Astrocyte (in vitro differentiated cells and primary cell): ENCODE measurements at regions not wholly inside any gene's neighbourhood (a gene's known extent, or its start where the extent isn't known, plus 50 kb on each side); places are given as distances from the start of the nearest gene placed in this dataset.

Source experiments
- DNase-seq: peaks from one replicate; pipeline ENCODE4 v3.0.0-alpha.2; 2010; ENCODE audit warnings: low read depth
- FAIRE-seq: peaks from 2 replicates; lab custom pipeline; 2011; peaks lifted over from hg19 to GRCh38; lab: Jason Lieb, UNC
- H2AFZ ChIP-seq: 2 replicates; pipeline ENCODE4 v1.6.0; 2012; ENCODE audit warnings: low read depth, low read length, inconsistent platforms
- H3K27ac ChIP-seq: 2 replicates; pipeline ENCODE4 v1.5.1; 2011; ENCODE audit warnings: low read depth, low read length, inconsistent platforms
- H3K27me3 ChIP-seq: 2 replicates; pipeline ENCODE4 v1.6.0; 2011; ENCODE audit warnings: low read length, inconsistent platforms; ENCODE audit not compliant: insufficient read depth
- H3K36me3 ChIP-seq: 2 replicates; pipeline ENCODE4 v1.5.1; 2011; ENCODE audit warnings: low read length, inconsistent platforms; ENCODE audit not compliant: insufficient read depth
- H3K4me1 ChIP-seq: 2 replicates; pipeline ENCODE4 v1.5.1; 2011; ENCODE audit warnings: low read length, inconsistent platforms; ENCODE audit not compliant: insufficient read depth
- H3K4me2 ChIP-seq: 2 replicates; pipeline ENCODE4 v1.6.0; 2012; ENCODE audit warnings: low read length, inconsistent platforms
- H3K4me3 ChIP-seq: 2 replicates; pipeline ENCODE4 v1.5.1; 2011; ENCODE audit warnings: low read depth, mild to moderate bottlenecking, low read length, inconsistent platforms; ENCODE audit not compliant: insufficient read depth
- H3K79me2 ChIP-seq: 2 replicates; pipeline ENCODE4 v1.6.0; 2012; ENCODE audit warnings: mild to moderate bottlenecking, low read length, inconsistent platforms; ENCODE audit not compliant: insufficient read depth
- H3K9ac ChIP-seq: 2 replicates; pipeline ENCODE4 v1.6.0; 2012; ENCODE audit warnings: mild to moderate bottlenecking, low read length, inconsistent platforms
- H3K9me3 ChIP-seq: 2 replicates; pipeline ENCODE4 v1.5.1; 2012; ENCODE audit warnings: low read depth, mild to moderate bottlenecking, low read length, inconsistent platforms; ENCODE audit not compliant: insufficient read depth
- H4K20me1 ChIP-seq: 2 replicates; pipeline ENCODE4 v1.6.0; 2012; ENCODE audit warnings: low read length, inconsistent platforms; ENCODE audit not compliant: insufficient read depth
- H3K27ac Mint-ChIP-seq: one replicate; pipeline ENCODE4 v1.8.0; 2021; ENCODE audit warnings: mild to moderate bottlenecking, mixed read lengths; ENCODE audit not compliant: unreplicated experiment
- H3K27me3 Mint-ChIP-seq: one replicate; pipeline ENCODE4 v1.8.0; 2021; ENCODE audit warnings: low read depth, mixed read lengths; ENCODE audit not compliant: unreplicated experiment
- H3K36me3 Mint-ChIP-seq: one replicate; pipeline ENCODE4 v1.8.0; 2021; ENCODE audit warnings: low read depth, mixed read lengths; ENCODE audit not compliant: unreplicated experiment
- H3K4me1 Mint-ChIP-seq: one replicate; pipeline ENCODE4 v1.8.0; 2021; ENCODE audit warnings: low read depth, mixed read lengths; ENCODE audit not compliant: unreplicated experiment
- H3K4me3 Mint-ChIP-seq: one replicate; pipeline ENCODE4 v1.8.0; 2021; ENCODE audit warnings: mild to moderate bottlenecking, moderate library complexity, mixed read lengths; ENCODE audit not compliant: unreplicated experiment
- H3K9me3 Mint-ChIP-seq: one replicate; pipeline ENCODE4 v1.8.0; 2021; ENCODE audit warnings: mild to moderate bottlenecking, mixed read lengths; ENCODE audit not compliant: unreplicated experiment
- CTCF ChIP-seq: IDR thresholded peaks from 2 replicates; pipeline ENCODE4 v1.5.1; 2011; ENCODE audit warnings: low read depth, mild to moderate bottlenecking, inconsistent platforms, low read length, moderate library complexity; ENCODE audit not compliant: insufficient read depth
- EZH2 ChIP-seq: IDR thresholded peaks from 2 replicates; pipeline ENCODE4 v1.6.1; 2012; ENCODE audit warnings: mild to moderate bottlenecking, low read length, inconsistent platforms; ENCODE audit not compliant: insufficient read depth

GRCh38 chr10:128219295-128219694 is 93.1 kb upstream of the MKI67 start:
- Histone ChIP-seq H3K4me2 (no peak overlapping the region), H2AFZ (no peak overlapping the region), H3K27ac (no peak overlapping the region), H3K36me3 (no peaks in the 10 kb centered on the region), H3K4me1 (no peaks in the 10 kb centered on the region), H3K4me3 (no peak overlapping the region), H3K9me3 (no peaks in the 10 kb centered on the region), H3K9ac (no peak overlapping the region), H3K27me3 (no peaks in the 10 kb centered on the region), H4K20me1 (no peaks in the 10 kb centered on the region), H3K79me2 (no peaks in the 10 kb centered on the region)
- no peak for TF ChIP-seq CTCF
- no peak for TF ChIP-seq EZH2
- H3K27me3 Mint-ChIP-seq: peaks cover 24% of the 10 kb centered on the region
- no peak overlapping the region for H3K4me3 Mint-ChIP-seq
- no peak overlapping the region for H3K27ac Mint-ChIP-seq
- no peaks in the 10 kb centered on the region for H3K9me3 Mint-ChIP-seq
- no peak for DNase-seq
- no peaks in the 10 kb centered on the region for H3K36me3 Mint-ChIP-seq
- no peaks in the 10 kb centered on the region for H3K4me1 Mint-ChIP-seq
- no peak for FAIRE-seq

- no peak for TF ChIP-seq EZH2
- no peak for TF ChIP-seq CTCF
- H3K36me3 ChIP-seq: no peaks in the 10 kb centered on the region
- H3K27me3 ChIP-seq: no peaks in the 10 kb centered on the region
- Mint-ChIP-seq H3K27me3 (peaks cover 24% of the 10 kb centered on the region), H3K4me1 (no peaks in the 10 kb centered on the region), H3K9me3 (no peaks in the 10 kb centered on the region), H3K27ac (no peak overlapping the region), H3K4me3 (no peak overlapping the region), H3K36me3 (no peaks in the 10 kb centered on the region)
- FAIRE-seq (no peak), DNase-seq (no peak)
- H3K27ac ChIP-seq: no peak overlapping the region
- no peak overlapping the region for H3K9ac ChIP-seq
- no peaks in the 10 kb centered on the region for H4K20me1 ChIP-seq
- no peaks in the 10 kb centered on the region for H3K79me2 ChIP-seq
- no peak overlapping the region for H3K4me3 ChIP-seq
- H3K4me2 ChIP-seq: no peak overlapping the region
- H2AFZ ChIP-seq: no peak overlapping the region
- no peaks in the 10 kb centered on the region for H3K9me3 ChIP-seq
- no peaks in the 10 kb centered on the region for H3K4me1 ChIP-seq
These were observed 93.8 kb upstream of the MKI67 start for GRCh38 chr10:128220021-128220420.

GRCh38 chr10:128221117-128221516 is 94.9 kb upstream of the MKI67 start:
- Histone ChIP-seq H3K4me2 (no peak overlapping the region), H2AFZ (no peak overlapping the region), H4K20me1 (no peaks in the 10 kb centered on the region), H3K36me3 (no peaks in the 10 kb centered on the region), H3K27me3 (no peaks in the 10 kb centered on the region), H3K79me2 (no peaks in the 10 kb centered on the region), H3K27ac (no peak overlapping the region), H3K4me1 (no peaks in the 10 kb centered on the region), H3K4me3 (no peak overlapping the region), H3K9me3 (no peaks in the 10 kb centered on the region), H3K9ac (no peak overlapping the region)
- no peak overlapping the region for H3K4me3 Mint-ChIP-seq
- H3K4me1 Mint-ChIP-seq: no peaks in the 10 kb centered on the region
- DNase-seq (no peak), FAIRE-seq (no peak)
- no peaks in the 10 kb centered on the region for H3K36me3 Mint-ChIP-seq
- peaks cover 19% of the 10 kb centered on the region for H3K27me3 Mint-ChIP-seq
- no peaks in the 10 kb centered on the region for H3K9me3 Mint-ChIP-seq
- no peak for TF ChIP-seq CTCF
- no peak for TF ChIP-seq EZH2
- H3K27ac Mint-ChIP-seq: no peak overlapping the region
